Ectodermal cell (in vitro differentiated cells): ENCODE measurements at regions not wholly inside any gene's neighbourhood (a gene's known extent, or its start where the extent isn't known, plus 50 kb on each side); places are given as distances from the start of the nearest gene placed in this dataset.

Experiments used
- H3K27ac ChIP-seq: 2 replicates; pipeline ENCODE4 v1.7.0; 2013; ENCODE audit warnings: mild to moderate bottlenecking, low read depth, low read length; ENCODE audit not compliant: insufficient read depth, poor library complexity, severe bottlenecking
- H3K27me3 ChIP-seq: 2 replicates; pipeline ENCODE4 v1.7.0; 2013; ENCODE audit warnings: mild to moderate bottlenecking, low read length; ENCODE audit not compliant: insufficient read depth, control insufficient read depth, poor library complexity, severe bottlenecking
- H3K36me3 ChIP-seq: one replicate; pipeline ENCODE4 v1.7.0; 2013; ENCODE audit warnings: low read length; ENCODE audit not compliant: control insufficient read depth, insufficient read depth
- H3K4me1 ChIP-seq: one replicate; pipeline ENCODE4 v1.7.0; 2013; ENCODE audit warnings: low read length; ENCODE audit not compliant: control insufficient read depth, insufficient read depth
- H3K4me3 ChIP-seq: 2 replicates; pipeline ENCODE4 v1.7.0; 2013; ENCODE audit warnings: low read depth, low read length, control low read depth; ENCODE audit not compliant: insufficient read depth
- H3K9me3 ChIP-seq: 2 replicates; pipeline ENCODE4 v1.7.0; 2013; ENCODE audit warnings: mild to moderate bottlenecking, low read length, moderate library complexity; ENCODE audit not compliant: control insufficient read depth
- WGBS, 2 experiments: methylation state at CpG; one replicate each; pipeline ENCODE4 v1.1.7; 2013; ENCODE audit warnings: missing lambda C conversion rate in 2 of 2; 5-methylcytosine and 5-hydroxymethylcytosine counted together

DNA sequence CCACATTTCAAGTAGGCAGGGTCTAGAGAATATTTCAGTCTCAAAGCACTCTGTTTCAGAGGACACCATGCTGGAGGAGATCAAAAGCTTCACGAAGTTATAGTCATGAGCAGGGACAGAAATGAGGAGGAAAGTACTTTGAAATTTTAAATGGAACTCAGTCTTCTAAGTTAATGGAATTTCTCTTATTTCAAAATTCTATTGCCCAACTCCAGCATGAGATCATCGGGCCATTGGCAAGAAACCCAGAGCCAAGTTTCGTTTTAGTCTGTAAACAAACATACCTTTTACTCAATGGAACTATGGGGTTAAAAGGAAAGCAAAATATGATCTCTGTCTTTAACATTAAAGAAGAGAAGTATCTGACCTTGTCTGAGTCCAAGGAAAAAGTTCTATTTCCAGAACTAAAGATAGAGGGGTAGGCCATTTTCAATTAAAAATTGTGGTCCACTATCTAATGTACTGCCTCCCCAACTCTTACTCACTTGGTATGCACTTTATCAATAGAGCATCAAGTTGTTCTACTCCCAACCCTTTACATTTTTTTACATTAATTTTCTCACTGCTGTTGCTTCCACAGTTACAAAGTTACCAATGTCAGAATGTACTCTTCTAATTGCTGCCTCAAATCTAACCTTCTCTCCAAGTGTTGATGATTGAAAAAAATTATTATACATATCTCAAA, 235.3 kb upstream of the NRSN1 start:
- WGBS, 2 experiments = 97 to 98% methylated on average over 3 of the region's 3 CpGs
- Histone ChIP-seq H3K36me3 (no peaks in the 10 kb centered on the region), H3K4me1 (no peaks in the 10 kb centered on the region), H3K27me3 (no peaks in the 10 kb centered on the region), H3K4me3 (no peak overlapping the region), H3K9me3 (no peaks in the 10 kb centered on the region), H3K27ac (no peak overlapping the region)

DNA sequence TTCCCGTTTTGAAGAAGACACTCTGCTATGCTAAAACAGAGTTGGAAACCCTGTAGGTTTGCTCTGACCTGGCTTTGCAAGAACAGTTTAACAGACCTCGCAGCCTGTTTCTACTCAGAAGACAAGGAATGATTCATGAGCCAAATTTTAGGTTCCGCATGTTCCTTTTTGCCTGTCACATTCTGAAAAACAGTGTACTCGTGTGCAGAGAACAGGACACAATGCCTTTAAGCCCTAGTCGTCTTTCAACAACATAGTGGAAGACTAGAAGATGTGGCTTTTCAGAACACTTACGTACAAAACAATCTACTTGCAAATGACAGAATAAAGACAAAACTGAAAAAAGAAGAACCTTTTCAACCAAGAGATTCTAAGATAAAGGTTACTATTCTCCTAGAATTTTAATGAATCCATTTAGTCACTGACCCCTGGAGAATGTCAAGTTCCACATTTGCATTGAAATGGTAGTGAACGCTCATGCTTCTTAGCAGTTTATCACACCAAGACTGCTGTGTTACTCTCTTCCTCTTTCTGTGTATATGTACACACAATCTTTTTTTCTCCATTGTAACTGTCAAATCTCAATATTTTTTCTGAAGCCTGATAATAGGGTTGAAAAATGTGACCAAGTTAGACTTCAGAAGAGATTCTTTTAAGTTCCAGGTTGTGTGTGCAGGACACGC, 220.7 kb upstream of the NRSN1 start:
- Histone ChIP-seq H3K36me3 (no peaks in the 10 kb centered on the region), H3K27me3 (no peaks in the 10 kb centered on the region), H3K4me1 (no peaks in the 10 kb centered on the region), H3K4me3 (no peak overlapping the region), H3K27ac (no peak overlapping the region), H3K9me3 (no peaks in the 10 kb centered on the region)
- 77 to 81% methylated on average over 8 of the region's 8 CpGs for whole genome bisulfite sequencing, 2 experiments

DNA sequence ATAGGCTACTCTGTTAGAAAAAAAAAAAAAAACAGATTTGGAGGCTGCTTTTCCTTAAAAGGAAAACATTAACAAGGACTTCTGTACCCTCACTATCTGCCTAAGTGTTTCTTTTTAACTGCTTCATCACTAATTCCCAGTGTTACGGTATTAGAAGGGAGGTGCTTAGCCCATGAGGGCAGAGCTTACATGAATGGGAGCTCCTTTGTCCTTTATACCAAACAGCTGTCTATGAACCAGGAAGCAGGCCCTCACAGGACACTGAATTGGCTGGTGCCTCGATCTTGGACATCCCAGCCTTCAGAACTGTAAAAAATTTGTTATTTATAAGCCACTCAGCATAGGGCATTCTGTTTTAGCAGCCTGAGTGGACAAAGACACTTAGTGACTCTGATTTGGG, 215.6 kb upstream of the NRSN1 start:
- H3K27ac ChIP-seq = no peak overlapping the region
- H3K27me3 ChIP-seq = no peaks in the 10 kb centered on the region
- peaks cover 3% of the 10 kb centered on the region for H3K4me1 ChIP-seq
- WGBS, 2 experiments = 81 to 82% methylated on average over 2 of the region's 2 CpGs
- no peak overlapping the region for H3K4me3 ChIP-seq
- no peaks in the 10 kb centered on the region for H3K36me3 ChIP-seq
- no peaks in the 10 kb centered on the region for H3K9me3 ChIP-seq

DNA sequence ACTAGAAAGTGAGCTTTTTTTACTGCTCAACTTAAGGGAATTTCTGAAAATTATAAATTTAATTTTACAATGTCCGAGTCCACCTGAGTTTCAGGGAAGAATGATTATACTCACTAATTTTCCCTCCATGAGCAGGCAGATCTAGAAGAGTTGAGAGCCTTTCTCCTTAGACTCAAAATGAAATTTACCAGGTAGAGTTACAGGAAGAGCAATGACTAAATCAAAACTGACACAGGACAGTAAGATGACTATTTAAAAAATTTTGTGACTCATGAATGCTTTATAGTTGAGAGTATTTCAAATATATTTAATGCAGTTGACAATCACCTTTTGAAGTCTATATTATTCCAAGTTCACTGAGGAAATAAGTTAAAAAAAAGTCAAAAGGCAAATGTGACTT, 198.1 kb upstream of the NRSN1 start:
- Histone ChIP-seq H3K4me3 (no peak overlapping the region), H3K27me3 (no peaks in the 10 kb centered on the region), H3K36me3 (no peaks in the 10 kb centered on the region), H3K4me1 (no peaks in the 10 kb centered on the region), H3K9me3 (no peaks in the 10 kb centered on the region), H3K27ac (no peak overlapping the region)
- 78% methylated on average over 1 of the region's 1 CpG; no CpG with 5 or more reads in 1 of the 2 experiments for WGBS, 2 experiments

DNA sequence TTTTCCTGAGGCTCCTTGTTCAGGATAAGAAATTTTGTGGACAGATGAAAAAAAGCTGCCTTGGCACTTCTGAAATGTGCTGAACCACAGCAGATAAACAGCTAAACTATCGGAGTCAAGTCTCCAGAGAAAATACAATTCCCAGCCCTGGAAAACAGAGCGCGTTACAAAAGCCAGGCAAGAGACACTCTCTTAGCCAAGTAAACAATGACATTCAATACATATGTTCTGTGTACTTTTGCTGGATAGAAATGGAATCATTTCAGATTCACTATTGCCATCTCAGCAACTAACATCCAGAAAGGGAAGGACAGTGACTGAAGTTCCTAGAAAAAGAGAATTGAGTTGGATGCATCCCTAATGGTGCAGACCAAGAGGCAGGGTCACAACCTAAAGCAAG, 196.8 kb upstream of the NRSN1 start:
- Histone ChIP-seq H3K4me3 (no peak overlapping the region), H3K27ac (no peak overlapping the region), H3K9me3 (no peaks in the 10 kb centered on the region), H3K36me3 (no peaks in the 10 kb centered on the region), H3K4me1 (no peaks in the 10 kb centered on the region), H3K27me3 (no peaks in the 10 kb centered on the region)
- WGBS, 2 experiments = 93 to 97% methylated on average over 3 of the region's 3 CpGs

DNA sequence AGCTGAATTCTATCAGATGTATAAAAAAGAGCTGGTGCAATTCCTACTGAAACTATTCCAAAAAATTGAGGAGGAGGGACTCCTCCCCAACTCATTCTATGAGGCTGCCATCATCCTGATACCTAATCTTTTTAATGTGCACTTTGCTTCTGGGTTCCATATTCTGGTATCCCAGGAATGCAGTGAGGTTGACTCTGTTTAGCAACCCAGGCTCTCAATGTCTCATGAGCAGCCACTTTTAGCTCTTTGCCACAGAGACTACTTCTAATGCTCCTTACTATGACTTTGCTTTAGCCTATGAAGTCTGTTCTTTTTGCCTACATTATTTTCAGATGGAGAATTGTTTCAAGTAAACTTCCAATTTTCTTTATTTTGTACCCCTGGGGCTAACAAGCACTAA, 185.5 kb upstream of the NRSN1 start:
- no peaks in the 10 kb centered on the region for H3K4me1 ChIP-seq
- no peaks in the 10 kb centered on the region for H3K9me3 ChIP-seq
- H3K27ac ChIP-seq = no peak overlapping the region
- no peaks in the 10 kb centered on the region for H3K27me3 ChIP-seq
- H3K4me3 ChIP-seq = no peak overlapping the region
- no peaks in the 10 kb centered on the region for H3K36me3 ChIP-seq

DNA sequence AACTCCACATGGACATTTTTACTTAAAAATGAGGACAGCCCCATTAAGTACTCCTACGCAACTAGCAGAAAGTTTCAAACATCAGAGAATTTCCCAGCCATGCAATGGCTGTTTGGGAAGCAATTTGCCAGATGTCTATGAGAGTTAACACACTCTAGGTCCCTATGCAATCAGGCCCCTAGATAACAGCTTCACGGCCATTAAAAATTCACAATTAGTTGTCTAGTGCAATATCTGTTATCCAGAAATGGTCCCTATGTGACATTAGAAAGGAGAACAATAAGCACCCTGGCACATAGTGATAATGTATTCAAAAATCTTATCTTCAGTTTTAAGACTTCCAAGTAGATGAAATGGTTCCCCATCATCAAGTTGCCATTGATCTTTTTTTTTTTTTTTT, 174.3 kb upstream of the NRSN1 start:
- no peaks in the 10 kb centered on the region for H3K27me3 ChIP-seq
- no peaks in the 10 kb centered on the region for H3K9me3 ChIP-seq
- 88 to 100% methylated on average over 2 of the region's 2 CpGs for WGBS, 2 experiments
- no peaks in the 10 kb centered on the region for H3K4me1 ChIP-seq
- no peaks in the 10 kb centered on the region for H3K36me3 ChIP-seq
- no peak overlapping the region for H3K27ac ChIP-seq
- H3K4me3 ChIP-seq = no peak overlapping the region

DNA sequence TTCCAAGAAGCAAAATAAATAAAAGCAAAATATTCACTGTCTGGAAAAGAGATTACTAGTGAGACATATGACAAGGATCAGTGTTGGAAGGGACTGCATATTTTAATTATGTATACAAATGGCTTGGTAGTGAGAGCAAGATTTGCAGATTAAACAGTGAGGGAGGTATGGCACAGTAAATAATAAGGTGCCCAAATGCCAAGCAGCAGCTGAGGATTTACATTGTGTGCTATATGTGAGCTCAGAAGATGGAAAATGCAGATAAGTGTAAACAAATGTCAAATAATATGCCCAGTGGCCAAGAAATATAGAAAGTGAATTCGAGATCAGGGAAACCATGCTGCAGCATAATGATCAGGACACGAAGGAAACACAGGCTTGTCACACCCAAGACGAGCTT, 173.8 kb upstream of the NRSN1 start:
- 95 to 99% methylated on average over 3 of the region's 3 CpGs for WGBS, 2 experiments
- H3K4me3 ChIP-seq = no peak overlapping the region
- no peak overlapping the region for H3K27ac ChIP-seq
- H3K4me1 ChIP-seq = no peaks in the 10 kb centered on the region
- H3K27me3 ChIP-seq = no peaks in the 10 kb centered on the region
- no peaks in the 10 kb centered on the region for H3K36me3 ChIP-seq
- no peaks in the 10 kb centered on the region for H3K9me3 ChIP-seq

DNA sequence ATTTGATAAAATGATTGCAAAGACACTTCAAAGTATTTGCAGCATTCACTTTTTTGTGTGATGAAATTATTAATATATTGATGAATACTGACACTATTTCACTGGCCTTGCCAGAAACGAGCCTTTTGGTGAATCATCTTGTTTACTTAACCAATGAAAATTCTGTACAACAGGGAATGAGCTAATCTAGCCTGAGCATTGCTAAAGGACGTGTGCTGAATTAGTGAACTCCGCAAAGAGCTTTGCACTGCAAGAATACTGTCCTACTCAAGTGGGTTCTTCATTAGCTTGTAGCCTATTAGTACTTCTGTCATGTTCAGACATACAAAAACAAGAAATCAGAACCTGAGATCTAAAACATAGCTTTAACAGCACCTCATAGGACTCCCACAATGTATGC, 172.0 kb upstream of the NRSN1 start:
- no peaks in the 10 kb centered on the region for H3K9me3 ChIP-seq
- no peaks in the 10 kb centered on the region for H3K36me3 ChIP-seq
- H3K4me3 ChIP-seq = no peak overlapping the region
- no peaks in the 10 kb centered on the region for H3K27me3 ChIP-seq
- no peaks in the 10 kb centered on the region for H3K4me1 ChIP-seq
- 83 to 91% methylated on average over 3 of the region's 3 CpGs for WGBS, 2 experiments
- no peak overlapping the region for H3K27ac ChIP-seq

DNA sequence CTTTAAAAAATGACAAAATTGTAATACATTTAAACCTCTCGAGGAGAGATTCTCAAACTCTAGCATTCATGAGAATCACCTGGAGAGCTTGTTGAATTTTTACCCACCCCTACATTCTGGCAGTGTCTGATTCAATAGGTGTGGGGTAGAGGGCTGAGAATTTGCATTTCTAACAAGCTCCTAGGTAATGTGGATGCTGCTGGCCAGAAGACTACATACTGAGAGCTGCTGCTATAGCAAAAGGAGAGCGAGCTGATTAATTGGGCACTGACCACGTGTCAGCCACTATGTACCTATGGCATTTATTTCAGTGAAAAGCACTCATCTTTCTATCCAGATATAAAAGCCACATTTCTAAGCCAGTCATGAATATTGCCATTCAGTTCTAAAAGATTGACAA, 169.0 kb upstream of the NRSN1 start:
- H3K36me3 ChIP-seq = no peaks in the 10 kb centered on the region
- 57 to 80% methylated on average over 2 to 3 of the region's 3 CpGs for WGBS, 2 experiments
- H3K9me3 ChIP-seq = no peaks in the 10 kb centered on the region
- no peak overlapping the region for H3K27ac ChIP-seq
- H3K27me3 ChIP-seq = no peaks in the 10 kb centered on the region
- no peak overlapping the region for H3K4me3 ChIP-seq
- no peaks in the 10 kb centered on the region for H3K4me1 ChIP-seq
